MV-4-11 (cell line): ENCODE measurements at regions not wholly inside any gene's neighbourhood (a gene's known extent, or its start where the extent isn't known, plus 50 kb on each side); places are given as distances from the start of the nearest gene placed in this dataset.
"Not testable (repeated sequence)": the region's sequence is repeated elsewhere in the genome, so short reads cannot be mapped to it uniquely, and the experiment has no call there.

Source experiments
- DNase-seq: peaks from one replicate; lab custom pipeline; 2025; lab: John Stamatoyannopoulos, UW

- DNase-seq = no peak
Observed at GRCh38 chrX:40891798-40892197, 156.5 kb upstream of the MED14 start.

GRCh38 chrX:40893251-40893910, 158.0 kb upstream of the MED14 start:
- no peak for DNase-seq

- DNase-seq = no peak
Observed at GRCh38 chrX:40895246-40895645, 159.9 kb upstream of the MED14 start.

- no peak for DNase-seq
Observed at GRCh38 chrX:40897718-40898270, 162.5 kb upstream of the MED14 start.

DNA sequence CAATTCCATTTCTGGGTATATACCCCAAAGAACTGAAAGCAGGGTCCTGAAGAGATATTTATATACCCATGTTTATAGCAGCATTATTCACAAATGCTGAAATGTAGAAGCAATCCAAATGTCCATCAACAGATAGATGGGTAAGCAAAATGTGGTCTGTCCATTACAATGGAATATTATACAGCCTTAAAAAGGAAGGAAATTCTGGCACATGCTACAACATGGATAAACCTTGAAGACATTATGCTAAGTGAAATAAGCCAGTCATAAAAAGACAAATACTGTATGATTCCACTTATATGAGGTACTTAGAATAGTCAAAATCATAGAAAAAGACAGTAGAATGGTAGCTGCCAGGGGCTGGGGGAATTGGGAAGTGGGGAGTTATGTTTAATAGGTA, 169.4 kb upstream of the MED14 start:
- DNase-seq = not testable (repeated sequence)

DNA sequence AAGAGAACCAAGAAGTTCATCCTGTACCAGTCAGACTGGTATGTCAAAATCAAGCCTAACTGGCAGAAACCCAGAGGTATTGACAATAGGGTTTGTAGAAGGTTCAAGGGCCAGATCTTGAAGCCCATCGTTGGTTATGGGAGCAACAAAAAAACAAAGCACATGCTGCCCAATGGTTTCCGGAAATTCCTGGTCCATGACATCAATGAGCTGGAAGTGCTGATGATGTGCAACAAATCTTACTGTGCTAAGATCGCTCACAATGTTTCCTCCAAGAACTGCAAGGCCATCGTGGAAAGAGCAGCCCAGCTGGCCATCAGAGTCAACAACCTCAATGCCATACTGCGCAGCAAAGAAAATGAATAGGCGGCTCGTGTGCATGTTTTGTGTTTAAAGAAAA, 172.7 kb upstream of the MED14 start:
- DNase-seq = no peak

DNA sequence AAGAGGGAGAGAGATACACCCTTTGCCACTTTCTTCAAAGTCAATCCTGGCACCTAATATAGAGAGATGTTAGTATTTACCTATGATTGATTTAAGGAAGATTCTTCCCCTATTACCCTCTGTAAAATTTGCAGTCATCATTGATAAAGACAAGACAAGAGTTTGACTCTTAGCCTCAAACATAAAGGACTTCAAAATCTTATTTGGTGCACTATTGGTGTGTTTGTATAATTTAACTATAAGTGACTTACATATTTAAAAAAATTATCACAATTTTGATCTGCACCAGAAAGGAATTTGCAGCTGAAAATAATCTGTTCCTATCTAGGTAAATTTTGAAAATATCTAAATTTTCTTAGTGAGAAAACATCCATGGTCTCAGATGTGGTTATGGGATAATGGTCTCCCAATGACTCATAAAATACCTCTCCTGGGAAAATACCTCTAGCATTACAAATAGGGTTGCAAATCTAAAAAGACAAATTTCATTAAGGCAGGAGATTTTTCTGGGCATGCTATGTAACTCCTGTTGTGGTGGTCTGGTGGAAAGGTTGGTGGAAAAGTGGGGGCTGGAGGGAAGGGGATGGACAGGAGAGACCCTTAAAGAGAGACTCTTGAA, 173.6 kb upstream of the MED14 start:
- DNase-seq = no peak

DNA sequence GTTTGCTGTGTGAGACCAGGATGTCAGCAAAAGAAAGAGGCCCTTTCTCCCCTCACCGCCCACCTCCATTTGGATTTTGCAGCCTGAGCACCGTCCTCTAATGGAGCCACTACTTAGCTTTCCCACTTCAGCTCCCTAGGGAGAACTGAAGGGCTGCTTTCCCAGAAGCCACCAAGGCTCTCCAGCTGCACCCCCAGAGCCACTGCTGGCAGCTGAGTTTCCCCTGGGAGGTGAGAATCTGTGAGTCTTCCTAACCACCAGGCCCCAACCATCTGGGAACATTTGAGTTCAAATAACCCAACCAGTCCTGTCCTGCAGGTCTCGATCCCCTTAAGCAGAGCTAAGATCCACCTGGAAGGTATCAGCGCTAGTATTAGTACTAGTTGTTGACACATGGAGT, 173.1 kb upstream of the USP9X start:
- DNase-seq = no peak

DNA sequence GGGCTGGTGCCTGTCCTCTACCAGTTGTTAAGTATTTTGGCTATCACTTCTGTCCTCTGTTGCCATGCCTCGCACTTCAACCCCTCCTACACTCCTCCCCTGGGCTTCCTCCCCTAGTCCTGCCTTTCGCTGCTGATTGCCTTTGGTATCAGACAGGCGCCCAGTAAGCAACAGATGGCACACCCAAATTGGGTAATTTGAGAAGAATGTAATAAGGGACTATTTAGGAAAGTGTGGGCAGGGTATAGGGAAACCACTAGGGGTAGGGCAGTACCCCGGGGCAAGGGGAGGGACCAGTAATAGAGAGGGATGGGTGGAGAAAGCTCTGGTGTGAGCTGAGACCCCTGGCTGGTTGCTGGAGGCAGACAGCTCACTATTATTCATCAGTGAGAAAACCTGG, 172.7 kb upstream of the USP9X start:
- no peak for DNase-seq

GRCh38 chrX:40920351-40920750, 164.9 kb upstream of the USP9X start:
- no peak for DNase-seq

GRCh38 chrX:40922307-40922706, 162.9 kb upstream of the USP9X start:
- DNase-seq = no peak

DNA sequence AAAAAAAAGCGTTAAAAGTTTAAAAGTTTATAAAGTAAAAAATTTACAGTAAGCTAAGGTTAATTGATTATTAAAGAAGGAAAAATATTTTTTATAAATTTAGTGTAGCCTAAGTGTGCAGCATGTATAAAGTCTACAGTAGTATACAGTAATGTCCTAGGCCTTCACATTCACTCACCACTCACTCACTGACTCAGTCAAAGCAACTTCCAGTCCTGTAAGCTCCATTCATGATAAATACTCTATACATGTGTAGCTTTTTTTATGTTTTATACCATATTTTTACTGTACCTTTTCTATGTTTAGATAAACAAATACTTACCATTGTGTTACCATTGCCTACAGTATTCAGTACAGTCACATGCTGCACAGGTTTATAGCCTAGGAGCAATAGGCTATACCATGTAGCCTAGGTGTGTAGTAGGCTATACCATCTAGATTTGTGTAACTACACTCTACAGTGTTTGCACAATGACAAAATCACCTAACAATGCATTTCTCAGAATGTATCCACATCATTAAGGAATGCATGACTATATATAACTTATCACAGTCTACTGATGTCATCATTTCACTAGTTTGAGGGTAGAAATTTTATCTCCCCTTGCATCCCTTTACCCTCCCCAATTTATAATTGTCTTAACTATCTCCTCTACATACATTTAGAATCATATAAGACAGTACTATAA, 158.4 kb upstream of the USP9X start:
- DNase-seq = not testable (repeated sequence)

GRCh38 chrX:40928076-40928475, 157.2 kb upstream of the USP9X start:
- DNase-seq = no peak

DNA sequence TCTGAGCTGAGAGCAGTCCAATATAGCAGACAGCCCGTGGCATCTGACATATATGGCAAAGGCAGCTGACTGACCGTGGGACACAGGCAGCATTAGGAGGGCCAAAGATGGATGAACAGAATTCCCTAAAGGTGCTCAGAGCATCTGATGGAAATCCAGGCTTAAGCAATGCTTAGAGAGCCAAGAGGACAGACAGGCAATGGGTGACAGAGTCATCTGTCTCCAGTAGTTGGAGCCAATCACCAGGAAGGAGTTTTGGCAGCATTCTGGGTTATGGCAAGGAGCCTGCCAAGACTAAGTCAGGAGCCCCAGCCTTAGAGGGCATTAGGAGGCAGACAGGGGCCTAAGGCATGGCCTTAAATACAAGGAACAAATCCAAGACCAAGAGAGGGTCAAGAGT, 153.3 kb upstream of the USP9X start:
- DNase-seq = no peak

DNA sequence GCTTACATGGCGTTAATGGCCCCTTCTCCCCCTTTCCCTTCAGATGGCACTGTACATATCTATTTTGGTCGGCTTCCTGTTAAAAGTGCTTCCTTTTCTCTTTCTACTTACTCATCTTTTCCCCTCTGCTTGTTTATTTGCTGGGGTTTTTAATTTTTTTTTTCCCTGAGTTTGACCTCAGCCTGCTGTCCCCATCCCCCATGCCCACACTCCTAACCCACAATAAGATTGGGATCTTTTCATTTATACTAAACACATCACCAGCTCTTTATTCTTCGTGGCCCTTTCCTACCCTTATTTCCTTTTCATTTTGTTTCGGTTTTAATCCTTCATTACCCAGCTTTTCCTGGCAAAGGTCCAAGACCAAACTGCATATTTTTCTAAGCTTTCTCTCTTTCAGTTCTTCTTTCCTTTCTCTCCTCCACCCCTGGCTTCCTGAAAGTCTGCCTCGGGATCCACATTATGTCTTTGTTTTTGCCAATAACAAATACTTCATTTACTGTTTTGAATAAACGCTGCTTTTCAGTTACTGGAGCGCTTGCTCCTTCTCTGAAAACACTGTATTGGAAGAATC, 152.0 kb upstream of the USP9X start:
- DNase-seq = peak; percentile 80

- DNase-seq = peak; percentile 81
Observed at GRCh38 chrX:40933706-40934425, 151.4 kb upstream of the USP9X start.

DNA sequence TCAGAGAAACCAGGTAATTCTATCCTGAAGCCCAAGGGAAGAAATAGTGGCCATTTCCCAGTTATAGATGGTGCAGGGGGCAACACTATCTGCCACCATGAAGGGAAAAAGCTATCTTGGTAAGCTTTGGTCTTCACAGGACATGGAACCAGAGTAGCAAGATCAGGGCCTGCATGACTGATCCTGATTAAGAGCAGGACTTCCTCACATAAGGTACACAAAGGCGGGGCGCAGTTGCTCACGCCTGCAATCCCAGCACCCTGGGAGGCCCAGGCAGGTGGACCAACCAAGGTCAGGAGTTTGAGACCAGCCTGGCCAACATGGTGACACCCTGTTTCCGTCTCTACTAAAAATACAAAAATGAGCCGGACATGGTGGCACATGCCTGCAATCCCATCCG, 148.4 kb upstream of the USP9X start:
- no peak for DNase-seq

- DNase-seq = no peak
Observed at GRCh38 chrX:40938423-40938822, 146.8 kb upstream of the USP9X start.

DNA sequence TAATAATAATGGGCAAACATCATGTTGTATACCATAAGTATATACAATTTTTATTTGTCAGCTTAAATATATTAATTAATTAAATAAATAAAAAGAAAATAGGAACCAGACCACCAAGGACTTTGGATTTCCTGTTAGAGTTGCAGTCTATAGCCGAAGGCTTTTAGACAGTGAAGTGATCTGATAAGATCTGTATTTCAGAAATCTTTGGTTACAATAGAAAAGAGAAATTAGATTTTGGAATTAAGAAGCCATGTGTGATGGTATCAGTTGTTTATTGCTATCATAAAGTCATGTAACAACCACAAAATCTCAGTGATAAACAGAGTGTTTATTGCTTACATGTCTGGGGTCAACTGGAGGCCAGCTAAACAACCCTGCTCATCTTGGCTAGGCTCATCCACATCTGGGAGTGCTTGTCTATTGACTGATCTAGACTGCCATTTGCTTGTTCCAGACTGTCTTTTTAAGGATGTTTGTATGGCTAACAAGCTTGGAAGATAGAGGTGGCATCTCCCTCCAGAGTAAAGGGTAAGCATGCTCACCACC, 142.1 kb upstream of the USP9X start:
- no peak for DNase-seq

GRCh38 chrX:40945361-40945713, 139.9 kb upstream of the USP9X start:
- DNase-seq = peak; percentile 72

- DNase-seq = no peak
Observed at GRCh38 chrX:40947276-40947675, 138.0 kb upstream of the USP9X start.

DNA sequence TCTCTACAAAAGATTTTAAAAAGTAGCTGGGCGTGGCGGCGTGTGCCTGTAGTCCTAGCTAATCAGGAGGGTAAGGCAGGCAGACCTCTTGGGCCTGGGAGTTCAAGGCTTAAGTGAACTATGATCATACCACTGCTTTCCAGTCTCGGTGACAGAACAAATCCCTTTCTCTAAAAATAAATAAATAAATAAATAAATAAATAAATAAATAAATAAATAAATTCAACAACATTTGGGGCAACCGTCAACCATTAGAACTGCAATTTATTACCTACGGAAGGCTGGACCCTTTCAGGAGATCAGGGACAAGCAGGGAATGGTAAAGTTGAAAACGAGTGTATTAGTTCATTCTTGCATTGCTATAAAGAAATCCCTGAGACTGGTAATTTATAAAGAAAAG, 136.2 kb upstream of the USP9X start:
- no peak for DNase-seq
